Tibial artery (tissue), 4 donors: ENCODE measurements at regions not wholly inside any gene's neighbourhood (a gene's known extent, or its start where the extent isn't known, plus 50 kb on each side); places are given as distances from the start of the nearest gene placed in this dataset.

Experiments
- DNase-seq, 2 donors: peaks; one replicate each; pipeline ENCODE4 v3.0.0-alpha.2; 2019
- H3K27ac ChIP-seq, 2 donors: fragments of 200-600 bp; sonication (generic) in 1 of 2; 1 replicate in 1 of 2; 2 replicates in 1 of 2; pipeline ENCODE4 v1.5.1; 2018 to 2019; ENCODE audit warnings: mild to moderate bottlenecking in 1 of 2
- H3K27me3 ChIP-seq, 2 donors: fragments of 200-600 bp; sonication (generic) in 1 of 2; one replicate each; pipeline versions ENCODE4 v1.5.1 to v1.6.0; 2016 to 2019
- H3K36me3 ChIP-seq, 3 donors: fragments of 200-600 bp; sonication (generic) in 2 of 3; one replicate each; pipeline ENCODE4 v1.5.1; 2016 to 2019; ENCODE audit warnings: mild to moderate bottlenecking in 2 of 3
- H3K4me1 ChIP-seq, 4 donors: fragments of 200-600 bp; sonication (generic) in 2 of 4; 1 replicate in 3 of 4; 2 replicates in 1 of 4; pipeline ENCODE4 v1.5.1; 2016 to 2019
- H3K4me3 ChIP-seq, 2 donors: fragments of 200-600 bp; sonication (generic) in 1 of 2; 1 replicate in 1 of 2; 2 replicates in 1 of 2; pipeline ENCODE4 v1.5.1; 2018 to 2019; ENCODE audit warnings: mild to moderate bottlenecking in 2 of 2
- H3K9me3 ChIP-seq, 3 donors: fragments of 200-600 bp; sonication (generic) in 1 of 3; one replicate each; pipeline ENCODE4 v1.5.1; 2016 to 2019
- intact Hi-C: fragments of 100-400 bp; cut with DNase I; formaldehyde crosslinking; loops from one replicate; pipeline ENCODE4 v1.15.0; 2023; ENCODE audit warnings: low total_unique reads
- TF ChIP-seq, protein P1 (sequence below), 2 experiments: fragments of 200-600 bp in 1 of 2; fragments of 450-650 bp in 1 of 2; IDR thresholded peaks; one replicate each; pipeline ENCODE4 v1.5.1; 2017 to 2019; ENCODE audit warnings: antibody characterized with exemption in 2 of 2, mild to moderate bottlenecking in 1 of 2, moderate library complexity in 1 of 2

DNA sequence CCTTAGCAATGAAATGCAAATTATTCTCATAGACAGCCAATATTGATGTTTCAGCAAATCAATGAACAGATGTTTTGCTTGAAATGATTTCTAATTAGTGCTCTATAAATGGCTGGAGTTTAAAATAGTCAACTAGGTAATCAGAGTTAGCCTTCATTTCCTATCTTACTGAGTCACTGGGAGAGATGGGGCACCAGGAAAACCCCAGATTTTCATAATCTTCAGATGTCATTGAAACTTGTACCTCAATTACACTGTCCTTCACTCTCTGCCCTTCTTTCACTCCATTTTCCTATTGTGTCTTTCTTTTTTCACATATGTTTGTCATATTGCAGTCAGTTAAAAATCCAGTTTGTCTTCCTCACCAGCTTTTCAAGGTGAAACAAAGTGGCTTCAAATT is 92.7 kb downstream of the C12orf75 start:
- Histone ChIP-seq H3K36me3 (no peaks in the 10 kb centered on the region), H3K4me3 (no peak overlapping the region), H3K9me3 (no peaks in the 10 kb centered on the region), H3K4me1 (peaks cover 0 to 13% (median 6%) of the 10 kb centered on the region in 4 donors), H3K27me3 (no peaks in the 10 kb centered on the region), H3K27ac (no peak overlapping the region)
- no peak for DNase-seq
- intact Hi-C loops: loop anchor here (5.0 kb wide), 2 partner anchors 714 to 799 kb away; partner anchors contain the start of gene NUAK1
- TF ChIP-seq, protein P1, sequence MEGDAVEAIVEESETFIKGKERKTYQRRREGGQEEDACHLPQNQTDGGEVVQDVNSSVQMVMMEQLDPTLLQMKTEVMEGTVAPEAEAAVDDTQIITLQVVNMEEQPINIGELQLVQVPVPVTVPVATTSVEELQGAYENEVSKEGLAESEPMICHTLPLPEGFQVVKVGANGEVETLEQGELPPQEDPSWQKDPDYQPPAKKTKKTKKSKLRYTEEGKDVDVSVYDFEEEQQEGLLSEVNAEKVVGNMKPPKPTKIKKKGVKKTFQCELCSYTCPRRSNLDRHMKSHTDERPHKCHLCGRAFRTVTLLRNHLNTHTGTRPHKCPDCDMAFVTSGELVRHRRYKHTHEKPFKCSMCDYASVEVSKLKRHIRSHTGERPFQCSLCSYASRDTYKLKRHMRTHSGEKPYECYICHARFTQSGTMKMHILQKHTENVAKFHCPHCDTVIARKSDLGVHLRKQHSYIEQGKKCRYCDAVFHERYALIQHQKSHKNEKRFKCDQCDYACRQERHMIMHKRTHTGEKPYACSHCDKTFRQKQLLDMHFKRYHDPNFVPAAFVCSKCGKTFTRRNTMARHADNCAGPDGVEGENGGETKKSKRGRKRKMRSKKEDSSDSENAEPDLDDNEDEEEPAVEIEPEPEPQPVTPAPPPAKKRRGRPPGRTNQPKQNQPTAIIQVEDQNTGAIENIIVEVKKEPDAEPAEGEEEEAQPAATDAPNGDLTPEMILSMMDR (IDR thresholded peaks at IDR 0.05): no peak

- intact Hi-C loops: loop anchor here (5.0 kb wide), 2 partner anchors 713 to 798 kb away; partner anchors contain the start of gene NUAK1
- Histone ChIP-seq H3K9me3 (no peaks in the 10 kb centered on the region), H3K4me3 (no peak overlapping the region), H3K4me1 (peaks cover 0 to 6% (median under 1%) of the 10 kb centered on the region in 4 donors), H3K27me3 (no peaks in the 10 kb centered on the region), H3K27ac (no peak overlapping the region), H3K36me3 (no peaks in the 10 kb centered on the region)
- no peak for DNase-seq
- TF ChIP-seq, protein P1 (IDR thresholded peaks at IDR 0.05): no peak
Measured at GRCh38 chr12:105423921-105424320, 93.4 kb downstream of the C12orf75 start.

DNA sequence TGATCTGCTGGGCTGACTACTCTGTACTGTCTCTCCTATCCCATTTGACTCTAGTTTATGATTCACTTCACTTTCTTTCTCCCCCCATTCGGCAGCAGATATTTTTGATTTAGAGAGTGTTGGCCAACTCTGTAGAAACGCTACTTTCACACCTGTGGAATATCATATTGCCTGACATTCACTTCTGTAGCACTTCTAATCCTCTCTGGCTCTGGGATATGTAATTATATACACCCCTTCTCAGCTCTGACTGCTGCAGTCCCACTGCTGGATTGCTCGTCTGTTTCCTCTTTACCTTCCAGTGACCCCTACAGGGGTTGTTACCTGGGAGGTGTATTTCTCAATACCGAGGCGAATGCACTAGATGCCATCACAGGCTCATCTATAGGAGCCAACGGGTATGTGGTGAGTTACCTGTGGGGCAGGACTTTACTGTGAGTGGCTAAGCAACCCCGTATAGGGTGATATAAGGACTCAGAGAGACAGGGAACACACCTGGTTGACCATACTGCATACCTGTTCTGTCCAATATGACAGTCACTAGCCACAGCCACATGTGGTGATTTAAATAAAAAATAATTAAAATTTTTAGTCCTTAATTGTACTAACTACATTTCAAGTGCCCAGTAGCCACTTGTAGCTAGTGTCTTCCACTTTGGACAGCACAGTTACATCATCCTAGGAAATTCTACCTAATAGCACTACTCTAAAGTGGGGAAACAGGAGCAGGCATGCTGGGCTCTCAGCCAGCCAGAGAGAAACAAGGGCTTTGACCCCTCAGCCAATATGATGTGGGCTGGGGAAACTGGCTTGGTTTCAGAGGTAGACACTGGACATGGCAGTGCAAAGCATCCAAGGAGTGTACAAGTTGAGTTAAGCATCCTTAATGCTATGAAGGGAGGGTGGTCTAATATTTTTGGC is 95.0 kb downstream of the C12orf75 start:
- TF ChIP-seq, protein P1 (IDR thresholded peaks at IDR 0.05): no peak
- H3K36me3 ChIP-seq: no peaks in the 10 kb centered on the region
- no peak for DNase-seq
- no peak overlapping the region for H3K27ac ChIP-seq
- no peaks in the 10 kb centered on the region for H3K27me3 ChIP-seq
- H3K4me3 ChIP-seq: no peak overlapping the region
- H3K9me3 ChIP-seq: no peaks in the 10 kb centered on the region
- intact Hi-C loops: no loop called here
- no peaks in the 10 kb centered on the region for H3K4me1 ChIP-seq

DNA sequence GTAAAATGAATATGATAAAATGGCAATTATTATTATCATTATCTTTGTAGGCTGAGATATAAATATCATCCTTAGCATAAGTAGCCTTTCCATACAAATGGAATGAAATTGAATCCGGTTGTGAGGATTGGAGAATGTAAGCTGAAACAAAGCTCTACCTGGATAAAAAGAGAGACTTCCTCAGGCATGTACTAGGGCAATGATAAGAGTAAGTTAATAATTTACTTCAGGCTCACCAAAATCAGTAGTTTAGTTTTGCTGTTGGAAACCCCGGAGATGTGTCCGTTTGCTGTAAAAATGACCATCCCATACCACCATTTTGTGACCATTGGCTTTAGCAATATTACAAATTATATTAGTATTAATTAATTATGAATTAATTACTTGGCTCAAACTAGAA is 96.3 kb downstream of the C12orf75 start:
- no peak overlapping the region for H3K4me3 ChIP-seq
- intact Hi-C loops: no loop called here
- DNase-seq: no peak
- H3K27me3 ChIP-seq: no peaks in the 10 kb centered on the region
- TF ChIP-seq, protein P1 (IDR thresholded peaks at IDR 0.05): no peak
- no peak overlapping the region for H3K27ac ChIP-seq
- H3K9me3 ChIP-seq: no peaks in the 10 kb centered on the region
- no peaks in the 10 kb centered on the region for H3K4me1 ChIP-seq
- no peaks in the 10 kb centered on the region for H3K36me3 ChIP-seq

GRCh38 chr12:105427883-105428282 is 97.4 kb downstream of the C12orf75 start:
- TF ChIP-seq, protein P1 (IDR thresholded peaks at IDR 0.05): no peak
- Histone ChIP-seq H3K36me3 (no peaks in the 10 kb centered on the region), H3K27ac (no peak overlapping the region), H3K27me3 (no peaks in the 10 kb centered on the region), H3K9me3 (no peaks in the 10 kb centered on the region), H3K4me1 (no peaks in the 10 kb centered on the region), H3K4me3 (no peak overlapping the region)
- no peak for DNase-seq
- intact Hi-C loops: no loop called here
